MM.1S (cell line): ENCODE measurements at regions not wholly inside any gene's neighbourhood (a gene's known extent, or its start where the extent isn't known, plus 50 kb on each side); places are given as distances from the start of the nearest gene placed in this dataset.

Experiments
- DNase-seq: peaks from one replicate; pipeline ENCODE4 v3.0.0-alpha.2; 2015
- H2AFZ ChIP-seq: fragments of 300-600 bp; sonication (generic); 2 replicates; pipeline ENCODE4 v1.6.0; 2016; ENCODE audit warnings: antibody characterized with exemption, low read length
- H3F3A ChIP-seq: fragments of 300-600 bp; sonication (generic); 2 replicates; pipeline ENCODE4 v1.6.1; 2016; ENCODE audit warnings: mild to moderate bottlenecking, antibody characterized with exemption, low read length, moderate library complexity, mixed read lengths; ENCODE audit not compliant: insufficient read depth
- H3K27ac ChIP-seq: fragments of 300-600 bp; sonication (generic); 2 replicates; pipeline ENCODE4 v1.5.1; 2016; ENCODE audit warnings: mild to moderate bottlenecking, low read length
- H3K27me3 ChIP-seq: fragments of 300-600 bp; sonication (generic); replicated peaks from 2 replicates; pipeline ENCODE4 v1.6.0; 2016; ENCODE audit warnings: low read length; ENCODE audit not compliant: insufficient read depth
- H3K36me3 ChIP-seq: fragments of 300-600 bp; sonication (generic); replicated peaks from 2 replicates; pipeline ENCODE4 v1.6.1; 2016; ENCODE audit warnings: mild to moderate bottlenecking, low read length, mixed read lengths; ENCODE audit not compliant: insufficient read depth
- H3K4me1 ChIP-seq: fragments of 300-600 bp; sonication (generic); 2 replicates; pipeline ENCODE4 v1.6.1; 2016; ENCODE audit warnings: low read length, mixed read lengths
- H3K4me2 ChIP-seq: fragments of 300-600 bp; sonication (generic); 2 replicates; pipeline ENCODE4 v1.6.0; 2016; ENCODE audit warnings: low read depth, low read length
- H3K4me3 ChIP-seq: fragments of 300-600 bp; sonication (generic); 2 replicates; pipeline ENCODE4 v1.5.1; 2016; ENCODE audit warnings: low read length, mixed read lengths
- H3K79me2 ChIP-seq: fragments of 300-600 bp; sonication (generic); 2 replicates; pipeline ENCODE4 v1.6.1; 2016; ENCODE audit warnings: mixed run types, low read length, mixed read lengths
- H3K9ac ChIP-seq: fragments of 300-600 bp; sonication (generic); 2 replicates; pipeline ENCODE4 v1.6.1; 2016; ENCODE audit warnings: low read length, mixed read lengths
- H3K9me2 ChIP-seq: fragments of 300-600 bp; sonication (generic); replicated peaks from 2 replicates; pipeline ENCODE4 v1.6.1; 2016; ENCODE audit warnings: mild to moderate bottlenecking, low read length, mixed read lengths; ENCODE audit not compliant: insufficient read depth
- H3K9me3 ChIP-seq: fragments of 300-600 bp; sonication (generic); replicated peaks from 2 replicates; pipeline ENCODE4 v1.6.1; 2016; ENCODE audit warnings: mild to moderate bottlenecking, low read length, mixed read lengths; ENCODE audit not compliant: insufficient read depth
- H4K20me1 ChIP-seq: fragments of 300-600 bp; sonication (generic); 2 replicates; pipeline ENCODE4 v1.6.1; 2016; ENCODE audit warnings: mild to moderate bottlenecking, low read length, moderate library complexity, mixed read lengths; ENCODE audit not compliant: insufficient read depth
- CTCF ChIP-seq: fragments of 300-600 bp; sonication (generic); IDR thresholded peaks from 2 replicates; pipeline ENCODE4 v1.5.1; 2016; ENCODE audit warnings: antibody characterized with exemption, low read length, mixed read lengths
- EZH2 ChIP-seq: fragments of 300-600 bp; sonication (generic); optimal IDR thresholded peaks from 2 replicates; pipeline ENCODE3; 2017; ENCODE audit warnings: low read depth, mild to moderate bottlenecking, antibody characterized with exemption, low read length, mixed read lengths
- EZH2phosphoT487 ChIP-seq: fragments of 300-600 bp; sonication (generic); IDR thresholded peaks from 2 replicates; pipeline ENCODE4 v1.6.1; 2018; ENCODE audit warnings: antibody characterized with exemption, low read length

- no peak for DNase-seq
- no peak overlapping the region for H3K4me3 ChIP-seq
- no peak overlapping the region for H2AFZ ChIP-seq
- H3K79me2 ChIP-seq, result no peaks in the 10 kb centered on the region
- no peak overlapping the region for H3K27ac ChIP-seq
- no peaks in the 10 kb centered on the region for H3K4me1 ChIP-seq
- no peaks in the 10 kb centered on the region for H4K20me1 ChIP-seq
- H3K9me3 ChIP-seq, result no peaks in the 10 kb centered on the region
- H3F3A ChIP-seq, result no peaks in the 10 kb centered on the region
- H3K9me2 ChIP-seq, result no peaks in the 10 kb centered on the region
- H3K36me3 ChIP-seq, result no peaks in the 10 kb centered on the region
- H3K27me3 ChIP-seq, result no peaks in the 10 kb centered on the region
- TF ChIP-seq EZH2 (no peak), EZH2phosphoT487 (no peak), CTCF (no peak)
- no peak overlapping the region for H3K4me2 ChIP-seq
- no peak overlapping the region for H3K9ac ChIP-seq
These were observed 674.9 kb downstream of the HDGFL1 start for GRCh38 chr6:23244300-23244699.

- H3K9me3 ChIP-seq, result no peaks in the 10 kb centered on the region
- no peaks in the 10 kb centered on the region for H3K27me3 ChIP-seq
- no peak for TF ChIP-seq EZH2
- TF ChIP-seq EZH2phosphoT487, result no peak
- TF ChIP-seq CTCF, result no peak
- H3K4me3 ChIP-seq, result no peak overlapping the region
- H3K79me2 ChIP-seq, result no peaks in the 10 kb centered on the region
- H4K20me1 ChIP-seq, result no peaks in the 10 kb centered on the region
- no peaks in the 10 kb centered on the region for H3K9me2 ChIP-seq
- no peak overlapping the region for H3K9ac ChIP-seq
- H3K4me2 ChIP-seq, result no peak overlapping the region
- H3K27ac ChIP-seq, result no peak overlapping the region
- H3K4me1 ChIP-seq, result no peaks in the 10 kb centered on the region
- H3F3A ChIP-seq, result no peaks in the 10 kb centered on the region
- DNase-seq, result no peak
- H3K36me3 ChIP-seq, result no peaks in the 10 kb centered on the region
- no peak overlapping the region for H2AFZ ChIP-seq
These were observed 676.2 kb downstream of the HDGFL1 start for GRCh38 chr6:23245572-23245971.

- Histone ChIP-seq H3K4me3 (no peak overlapping the region), H4K20me1 (no peaks in the 10 kb centered on the region), H3K4me1 (no peaks in the 10 kb centered on the region), H3K4me2 (no peak overlapping the region), H3K36me3 (no peaks in the 10 kb centered on the region), H3K9me3 (no peaks in the 10 kb centered on the region), H3K9me2 (no peaks in the 10 kb centered on the region), H3K9ac (no peak overlapping the region), H3K27me3 (no peaks in the 10 kb centered on the region), H3K27ac (no peak overlapping the region), H2AFZ (no peak overlapping the region), H3K79me2 (no peaks in the 10 kb centered on the region), H3F3A (no peaks in the 10 kb centered on the region)
- DNase-seq, result no peak
- no peak for TF ChIP-seq CTCF
- TF ChIP-seq EZH2, result no peak
- TF ChIP-seq EZH2phosphoT487, result no peak
These were observed 677.5 kb downstream of the HDGFL1 start for GRCh38 chr6:23246896-23247295.
